Omental fat pad (tissue), 3 donors: ENCODE measurements at regions not wholly inside any gene's neighbourhood (a gene's known extent, or its start where the extent isn't known, plus 50 kb on each side); places are given as distances from the start of the nearest gene placed in this dataset.
"Not testable (repeated sequence)": the region's sequence is repeated elsewhere in the genome, so short reads cannot be mapped to it uniquely, and the experiment has no call there.

Source experiments
- ATAC-seq: fragments of 150-250 bp; one replicate; pipeline ENCODE4 v1.9.1; 2016; ENCODE audit warnings: mild to moderate bottlenecking, moderate library complexity; ENCODE audit not compliant: low FRiP score
- DNase-seq: peaks from one replicate; pipeline ENCODE4 v3.0.0-alpha.2; 2019; ENCODE audit warnings: low spot score
- TF ChIP-seq, protein P1 (sequence below), 3 donors: fragments of 450-650 bp; IDR thresholded peaks; one replicate each; pipeline ENCODE4 v1.5.1; 2016 to 2017; ENCODE audit warnings: antibody characterized with exemption in 3 of 3, mild to moderate bottlenecking in 3 of 3, moderate library complexity in 2 of 3

DNA sequence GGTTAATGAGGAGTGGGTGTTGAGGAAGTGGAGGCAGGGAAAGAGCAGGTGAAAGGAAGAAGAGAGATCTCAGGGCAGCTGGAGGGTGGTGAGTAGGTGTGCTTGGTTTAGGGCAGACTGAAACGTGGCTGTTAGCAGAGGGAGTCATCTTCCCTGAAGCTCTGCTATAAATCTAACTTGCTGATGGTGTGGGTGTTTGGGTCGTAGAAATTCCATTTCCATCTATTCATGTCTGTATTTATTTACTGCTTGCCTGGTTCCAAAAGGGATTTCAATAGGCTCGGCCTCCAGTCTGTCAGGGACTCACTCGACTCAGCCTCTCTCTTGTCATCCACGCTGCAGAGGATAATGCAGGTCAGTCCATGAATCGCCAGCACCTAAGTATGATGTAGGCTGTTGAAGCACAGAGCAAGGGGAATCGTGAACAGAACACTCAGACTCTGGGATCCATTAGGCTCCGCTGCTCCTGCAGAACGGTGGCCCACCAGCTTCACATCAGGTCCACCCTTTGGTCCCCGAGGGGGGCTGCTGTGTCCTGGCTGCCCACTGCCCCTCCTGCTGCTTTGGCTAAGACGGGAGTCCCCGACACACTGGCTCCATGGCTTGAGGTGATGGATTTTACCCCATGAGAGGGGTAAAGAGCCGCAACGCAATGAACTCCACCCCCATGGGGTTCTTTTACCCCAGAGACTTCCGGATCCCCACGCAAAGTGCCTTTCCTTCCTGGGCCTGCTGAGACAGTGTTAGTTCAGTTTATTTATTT is 156.2 kb downstream of the RHOU start:
- no peak for DNase-seq
- TF ChIP-seq, protein P1, sequence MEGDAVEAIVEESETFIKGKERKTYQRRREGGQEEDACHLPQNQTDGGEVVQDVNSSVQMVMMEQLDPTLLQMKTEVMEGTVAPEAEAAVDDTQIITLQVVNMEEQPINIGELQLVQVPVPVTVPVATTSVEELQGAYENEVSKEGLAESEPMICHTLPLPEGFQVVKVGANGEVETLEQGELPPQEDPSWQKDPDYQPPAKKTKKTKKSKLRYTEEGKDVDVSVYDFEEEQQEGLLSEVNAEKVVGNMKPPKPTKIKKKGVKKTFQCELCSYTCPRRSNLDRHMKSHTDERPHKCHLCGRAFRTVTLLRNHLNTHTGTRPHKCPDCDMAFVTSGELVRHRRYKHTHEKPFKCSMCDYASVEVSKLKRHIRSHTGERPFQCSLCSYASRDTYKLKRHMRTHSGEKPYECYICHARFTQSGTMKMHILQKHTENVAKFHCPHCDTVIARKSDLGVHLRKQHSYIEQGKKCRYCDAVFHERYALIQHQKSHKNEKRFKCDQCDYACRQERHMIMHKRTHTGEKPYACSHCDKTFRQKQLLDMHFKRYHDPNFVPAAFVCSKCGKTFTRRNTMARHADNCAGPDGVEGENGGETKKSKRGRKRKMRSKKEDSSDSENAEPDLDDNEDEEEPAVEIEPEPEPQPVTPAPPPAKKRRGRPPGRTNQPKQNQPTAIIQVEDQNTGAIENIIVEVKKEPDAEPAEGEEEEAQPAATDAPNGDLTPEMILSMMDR (IDR thresholded peaks at IDR 0.05): no peak
- ATAC-seq: peak; percentile 32

DNA sequence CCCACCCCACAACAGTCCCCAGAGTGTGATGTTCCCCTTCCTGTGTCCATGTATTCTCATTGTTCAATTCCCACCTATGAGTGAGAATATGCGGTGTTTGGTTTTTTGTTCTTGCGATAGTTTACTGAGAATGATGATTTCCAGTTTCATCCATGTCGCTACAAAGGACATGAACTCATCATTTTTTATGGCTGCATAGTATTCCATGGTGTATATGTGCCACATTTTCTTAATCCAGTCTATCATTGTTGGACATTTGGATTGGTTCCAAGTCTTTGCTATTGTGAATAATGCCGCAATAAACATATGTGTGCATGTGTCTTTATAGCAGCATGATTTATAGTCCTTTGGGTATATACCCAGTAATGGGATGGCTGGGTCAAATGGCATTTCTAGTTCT is 156.9 kb downstream of the RHOU start:
- not testable (repeated sequence) for ATAC-seq

DNA sequence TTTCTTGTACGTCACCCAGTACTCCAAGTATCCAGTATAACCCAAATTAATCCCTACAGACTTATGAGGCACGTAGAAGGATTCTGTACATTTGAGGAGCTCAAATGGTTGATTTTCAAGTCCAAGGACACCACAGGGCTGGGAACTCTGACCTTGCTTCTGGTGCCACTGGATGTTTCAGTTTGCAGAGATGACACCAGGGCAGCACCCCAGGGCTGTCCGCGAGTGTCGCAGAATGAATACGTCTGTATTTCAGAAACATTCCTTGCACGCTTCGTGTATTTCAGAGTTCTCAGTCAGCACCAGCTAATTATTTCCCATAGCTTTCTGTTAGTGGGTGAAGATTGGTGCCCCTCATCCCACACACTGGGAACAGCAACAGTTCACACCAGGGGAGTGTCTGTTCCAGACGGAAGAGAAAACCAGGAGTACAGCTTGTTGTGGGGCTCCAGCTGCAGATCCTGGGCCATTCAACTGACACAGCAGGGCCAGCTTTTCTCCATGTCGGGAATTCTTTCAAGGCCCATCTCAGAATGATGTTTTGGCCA is 159.2 kb downstream of the RHOU start:
- TF ChIP-seq, protein P1 (IDR thresholded peaks at IDR 0.05): no peak
- DNase-seq (no peak), ATAC-seq (no peak)

More for the DNA sequence above, 156.9 kb downstream of the RHOU start:
- not testable (repeated sequence) for DNase-seq

DNA sequence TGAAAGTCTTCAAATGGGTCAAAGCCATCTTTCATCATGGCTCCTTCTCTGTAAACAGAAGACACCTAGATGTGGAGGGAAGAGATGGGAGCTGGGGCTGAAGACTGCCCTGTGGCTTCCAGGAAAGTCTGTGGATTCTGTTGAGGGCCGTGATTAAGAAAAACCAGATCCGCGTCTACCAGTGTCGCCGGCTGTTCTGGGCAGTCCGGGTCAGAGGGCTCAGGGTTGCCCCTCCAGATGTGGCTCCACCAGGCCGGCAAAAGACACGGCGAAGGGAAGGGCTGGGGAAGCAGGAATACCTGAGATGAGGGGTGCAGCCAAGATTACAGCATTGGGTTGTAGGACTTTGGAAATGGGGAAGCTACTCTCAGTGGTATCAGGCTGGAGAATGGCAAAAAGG is 162.6 kb downstream of the RHOU start:
- ATAC-seq: no peak
- TF ChIP-seq, protein P1 (IDR thresholded peaks at IDR 0.05): no peak
- no peak for DNase-seq

DNA sequence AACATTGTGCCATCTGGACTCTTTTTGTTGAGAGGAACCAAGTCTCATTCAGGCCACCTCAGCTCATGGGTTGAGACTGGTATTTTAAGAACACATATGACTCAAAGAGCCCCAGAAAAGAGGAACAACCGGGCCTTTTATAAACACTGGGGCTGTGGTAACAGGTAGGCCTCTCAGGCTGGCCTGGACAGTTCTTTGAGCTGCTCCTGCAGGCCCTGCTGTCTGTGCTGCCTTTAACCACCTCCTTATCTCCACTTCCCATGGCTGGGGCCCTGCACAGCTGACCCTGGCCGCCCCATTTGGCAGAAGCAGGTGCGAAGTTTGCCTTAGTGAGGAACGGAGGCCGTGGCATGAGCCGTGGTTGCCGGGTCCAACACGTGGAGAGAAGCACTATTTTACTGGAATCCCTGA is 163.3 kb downstream of the RHOU start:
- DNase-seq: no peak
- TF ChIP-seq, protein P1 (IDR thresholded peaks at IDR 0.05): no peak
- ATAC-seq: no peak

DNA sequence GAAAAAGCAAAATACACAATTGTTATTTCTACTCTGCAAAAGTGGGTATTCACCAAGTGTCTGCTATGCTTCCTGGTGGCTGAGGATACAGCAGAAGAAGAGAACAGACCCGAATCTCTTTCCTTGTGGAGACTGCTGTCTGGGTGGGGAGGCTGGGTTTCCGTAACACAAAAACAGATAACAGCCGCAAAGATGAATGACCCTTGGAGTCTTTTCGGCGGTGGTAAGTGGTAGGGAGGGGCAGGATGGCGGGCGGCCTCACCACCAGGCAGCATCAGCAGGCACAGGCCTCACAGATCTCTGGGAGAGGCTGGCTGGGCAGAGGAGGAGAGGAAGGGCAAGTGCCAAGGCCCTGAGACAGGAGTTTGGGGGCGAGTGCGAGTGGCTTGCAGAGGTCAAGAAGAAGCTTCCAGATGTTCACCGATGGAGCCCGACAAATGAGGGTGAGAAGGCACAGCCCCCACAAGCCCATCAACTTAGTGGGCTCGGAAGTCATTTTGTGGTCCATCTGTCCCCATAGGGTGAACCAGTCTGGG is 164.2 kb downstream of the RHOU start:
- no peak for DNase-seq
- TF ChIP-seq, protein P1 (IDR thresholded peaks at IDR 0.05): no peak
- ATAC-seq: no peak

DNA sequence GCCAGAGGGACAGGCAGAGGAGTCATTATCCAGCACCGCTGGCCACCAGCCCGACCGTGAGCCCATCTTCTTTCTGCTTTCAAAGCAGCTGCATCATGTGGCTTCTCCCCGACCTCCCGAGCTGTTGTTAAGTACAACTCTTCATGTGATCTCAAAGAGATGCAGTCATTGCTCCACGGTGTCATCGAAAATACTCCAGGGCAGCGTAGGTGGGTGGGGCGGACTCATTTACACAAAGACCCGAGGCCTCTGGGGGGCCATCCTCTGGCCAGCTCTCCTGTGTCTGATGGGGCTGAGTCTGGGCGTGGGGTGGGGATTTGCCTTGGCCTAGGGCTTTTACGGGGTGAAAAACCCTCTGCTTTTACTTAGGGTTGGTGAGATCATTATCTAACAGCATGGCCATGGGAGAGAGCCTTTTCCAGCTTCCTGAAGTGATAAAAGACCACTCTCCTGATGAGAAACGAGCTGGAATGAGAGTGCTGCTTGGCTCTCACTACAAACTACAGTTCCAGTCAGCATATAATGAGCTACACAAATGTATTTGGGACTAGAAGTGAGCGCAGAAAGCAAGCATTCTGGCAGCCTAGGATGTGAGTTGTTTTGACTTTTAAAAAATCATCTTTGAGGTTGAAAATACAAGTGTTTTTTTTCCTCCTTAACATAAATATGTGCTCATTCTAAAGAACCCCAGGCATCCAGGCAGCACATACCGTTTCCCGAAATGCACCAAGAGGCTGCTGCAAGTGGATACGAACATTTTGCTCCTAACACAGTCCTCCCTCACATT is 165.0 kb downstream of the RHOU start:
- TF ChIP-seq, protein P1 (IDR thresholded peaks at IDR 0.05): no peak
- no peak for ATAC-seq
- DNase-seq: no peak
